HG03139 (cell line): ENCODE measurements at regions not wholly inside any gene's neighbourhood (a gene's known extent, or its start where the extent isn't known, plus 50 kb on each side); places are given as distances from the start of the nearest gene placed in this dataset.
A peak's percentile ranks its signal among the peaks of the same experiment; 100 is the strongest.
"Not testable (repeated sequence)": the region's sequence is repeated elsewhere in the genome, so short reads cannot be mapped to it uniquely, and the experiment has no call there.

ENCODE experiments used
- ATAC-seq: cut with Tn5 transposase; IDR thresholded peaks from one replicate; pipeline ENCODE4 v1.9.1; 2021; ENCODE audit not compliant: unreplicated experiment

- ATAC-seq: peak; percentile 83
Observed at GRCh38 chr14:65959563-65960024, 526.6 kb upstream of the CCDC196 start.

- ATAC-seq: no peak
Observed at GRCh38 chr14:65961004-65961403, 525.2 kb upstream of the CCDC196 start.

- ATAC-seq: no peak
Observed at GRCh38 chr14:65962952-65963351, 523.2 kb upstream of the CCDC196 start.

- ATAC-seq: no peak
Observed at GRCh38 chr14:65964366-65964765, 521.8 kb upstream of the CCDC196 start.

DNA sequence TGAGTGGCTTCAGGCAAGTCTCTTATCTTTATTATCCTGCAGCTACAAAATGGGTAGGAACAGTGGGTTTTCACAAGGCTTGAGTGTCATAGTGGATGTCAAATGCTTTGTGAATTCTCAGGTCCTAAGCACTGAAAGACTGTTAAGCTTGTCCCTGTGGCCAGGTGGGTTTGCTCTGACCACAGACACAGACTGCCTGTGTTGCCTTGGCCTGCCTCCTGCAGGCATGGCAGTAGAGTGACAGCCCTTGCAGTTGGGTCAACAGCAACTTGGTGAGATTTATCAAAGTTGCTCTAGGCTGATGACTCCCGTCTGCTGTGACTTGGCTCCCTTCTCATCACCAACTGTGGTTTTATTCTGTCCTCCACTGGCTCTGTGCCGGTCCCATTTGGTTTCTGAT is 520.0 kb upstream of the CCDC196 start:
- no peak for ATAC-seq

- no peak for ATAC-seq
Observed at GRCh38 chr14:65972346-65972870, 513.8 kb upstream of the CCDC196 start.

GRCh38 chr14:65972891-65973290 is 513.3 kb upstream of the CCDC196 start:
- no peak for ATAC-seq

DNA sequence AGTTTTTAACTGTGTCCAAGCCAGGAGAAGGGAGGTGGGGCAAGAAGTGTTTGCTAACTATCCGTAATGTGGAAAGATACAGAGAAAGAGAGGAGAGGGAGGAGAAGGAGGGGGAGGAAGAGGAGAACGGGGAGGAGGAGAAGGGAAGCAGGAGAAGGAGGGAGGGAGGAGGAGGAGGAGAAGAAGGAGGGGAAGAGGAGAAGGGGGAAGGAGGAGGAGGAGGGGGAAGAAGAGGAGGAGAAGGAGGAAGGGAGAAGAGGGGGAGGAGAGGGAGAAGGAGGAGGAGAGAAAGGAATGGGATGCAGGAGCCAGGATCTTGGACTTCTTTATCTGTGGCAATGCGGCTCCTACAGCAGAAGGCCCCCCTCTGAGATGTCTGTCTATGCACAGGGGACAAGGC is 510.3 kb upstream of the CCDC196 start:
- ATAC-seq: no peak

DNA sequence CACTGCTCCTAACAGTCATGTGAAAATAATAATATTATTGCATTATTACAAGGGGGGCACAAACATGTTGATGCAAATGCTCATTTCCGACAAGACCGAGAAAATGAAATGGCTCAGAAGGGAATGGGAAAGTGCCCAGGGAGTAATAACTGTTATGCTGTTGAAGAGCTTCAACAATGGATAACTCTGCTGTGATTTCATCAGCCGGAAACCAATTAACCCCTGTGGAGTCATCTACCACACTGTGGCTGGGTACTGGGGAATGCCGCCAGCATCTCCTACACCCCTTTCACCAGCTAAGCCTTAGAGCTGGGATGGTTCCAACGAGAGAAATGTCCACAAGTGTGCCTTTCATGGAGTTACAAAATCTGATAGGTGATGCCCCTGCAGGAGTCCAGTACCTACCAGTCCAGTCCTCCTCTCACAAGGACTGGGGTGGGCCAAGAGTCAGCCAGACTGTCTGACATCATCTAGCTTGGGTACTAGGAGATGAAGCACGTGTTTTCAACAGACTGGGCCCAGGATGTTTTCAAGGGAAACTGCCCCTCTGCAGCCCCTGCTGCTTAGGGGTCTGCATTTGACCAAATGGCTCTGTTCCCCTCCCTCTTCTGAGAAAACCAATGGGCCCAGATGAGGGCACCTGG is 509.3 kb upstream of the CCDC196 start:
- ATAC-seq: no peak

DNA sequence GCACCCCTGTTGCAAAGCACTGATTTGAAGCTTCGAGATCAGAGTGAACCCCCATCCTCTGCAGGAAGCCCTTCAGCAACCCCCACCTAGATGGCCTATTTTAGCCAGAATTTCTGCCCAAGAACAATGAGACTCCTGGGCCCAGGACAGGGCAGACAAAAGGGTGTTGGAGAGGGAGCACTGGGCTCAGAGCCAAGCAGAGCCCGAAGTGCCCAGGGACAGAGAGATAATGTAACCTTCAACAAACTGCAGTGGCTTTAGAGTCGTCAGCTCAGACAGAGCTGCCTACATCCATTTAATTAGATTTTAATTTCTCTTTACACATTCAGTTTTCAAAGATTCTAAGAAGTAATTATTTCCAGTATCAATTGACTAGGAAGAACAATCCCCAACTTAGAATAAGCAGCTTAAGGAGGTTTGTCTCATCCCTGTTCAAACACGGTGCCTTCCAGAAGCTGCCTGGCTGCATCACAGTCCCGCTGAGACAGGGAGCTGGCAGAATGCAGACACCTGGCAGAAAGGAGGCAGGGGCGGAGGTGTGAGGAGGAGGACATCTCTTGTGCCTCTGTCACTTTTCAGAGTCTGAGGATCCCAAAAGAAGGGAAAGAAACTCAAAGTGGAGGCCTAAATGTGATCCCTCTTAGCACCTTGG is 504.9 kb upstream of the CCDC196 start:
- no peak for ATAC-seq

- no peak for ATAC-seq
Observed at GRCh38 chr14:65986041-65986440, 500.1 kb upstream of the CCDC196 start.

- no peak for ATAC-seq
Observed at GRCh38 chr14:65989981-65990380, 496.2 kb upstream of the CCDC196 start.

- no peak for ATAC-seq
Observed at GRCh38 chr14:65991104-65991503, 495.1 kb upstream of the CCDC196 start.

GRCh38 chr14:65991935-65992334 is 494.2 kb upstream of the CCDC196 start:
- ATAC-seq: not testable (repeated sequence)

DNA sequence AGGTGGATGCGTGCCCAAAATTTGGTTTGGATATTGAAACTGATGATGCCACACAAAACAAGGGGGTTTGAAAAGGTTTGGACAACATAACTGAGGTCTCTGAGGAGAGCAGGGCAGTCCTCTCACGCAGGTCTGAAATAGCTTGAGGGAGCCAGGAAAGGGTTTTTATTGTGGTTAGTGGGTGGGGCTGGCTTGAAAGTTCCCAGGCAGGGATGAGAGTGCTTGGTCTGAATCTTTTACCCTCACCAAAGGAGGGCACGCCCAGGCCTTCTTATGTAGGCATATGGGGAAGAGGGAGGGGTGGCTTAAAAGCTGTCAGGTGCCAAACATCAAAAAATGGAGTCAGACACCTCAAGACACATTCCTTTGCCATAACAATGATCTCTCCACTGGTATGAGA is 493.1 kb upstream of the CCDC196 start:
- ATAC-seq: no peak

GRCh38 chr14:65993996-65994395 is 492.2 kb upstream of the CCDC196 start:
- no peak for ATAC-seq

DNA sequence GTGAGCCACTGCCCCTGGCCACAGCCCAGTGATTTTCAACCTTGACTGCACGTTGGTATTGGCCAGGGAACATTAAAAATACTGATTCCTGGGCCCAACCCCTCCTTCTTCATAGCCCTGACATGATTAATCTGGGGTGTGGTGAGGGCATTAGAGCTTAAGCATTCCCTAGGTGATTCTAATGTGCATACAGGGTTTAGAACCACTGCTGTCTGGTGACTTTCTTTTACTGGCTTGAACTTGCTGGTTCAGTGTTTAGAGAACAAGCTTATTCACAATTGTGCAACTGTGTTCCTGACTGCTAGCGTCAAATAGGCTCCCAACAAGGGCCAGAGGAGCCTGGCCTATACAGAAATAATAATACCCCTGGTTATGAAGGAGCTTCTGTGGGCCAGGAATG is 488.8 kb upstream of the CCDC196 start:
- ATAC-seq: no peak

DNA sequence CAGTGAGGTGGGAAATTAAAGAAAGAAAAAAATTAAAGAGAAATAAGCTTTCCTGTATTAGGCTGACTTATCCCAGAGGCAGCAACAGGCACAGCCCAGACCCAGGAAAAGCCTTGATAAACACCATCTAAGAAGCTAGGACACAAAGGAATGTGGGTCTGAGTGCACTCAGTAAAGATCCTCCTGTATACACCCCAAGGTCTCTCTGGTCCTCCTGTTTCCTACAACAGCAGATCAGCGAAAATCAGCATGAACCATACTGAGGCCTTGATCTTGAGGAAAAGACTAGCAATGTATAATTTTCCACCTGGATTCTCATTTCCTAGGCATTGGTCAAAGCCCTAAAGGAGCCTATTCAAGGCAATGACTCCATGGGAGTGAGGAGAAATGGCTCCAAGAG is 486.3 kb upstream of the CCDC196 start:
- ATAC-seq: no peak

DNA sequence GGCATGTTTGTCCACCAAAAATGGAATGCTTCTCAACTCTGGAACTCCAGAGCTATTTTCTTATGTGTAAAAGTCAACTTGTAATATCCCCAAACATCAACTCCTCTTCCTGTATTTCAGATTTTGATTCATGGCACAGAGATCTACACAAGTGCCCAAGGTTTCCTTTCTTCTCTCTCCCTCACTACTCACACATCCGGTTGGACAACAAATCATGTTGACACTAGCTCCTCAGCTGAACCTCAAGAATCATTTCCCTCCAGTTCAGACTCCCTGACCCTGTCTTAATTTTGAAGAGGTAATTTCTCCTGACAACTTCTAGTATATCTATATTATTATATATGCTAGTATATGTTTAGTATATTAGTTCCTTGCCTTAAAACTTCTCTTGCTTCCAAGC is 485.4 kb upstream of the CCDC196 start:
- ATAC-seq: no peak

GRCh38 chr14:66001356-66001755 is 484.8 kb upstream of the CCDC196 start:
- no peak for ATAC-seq

DNA sequence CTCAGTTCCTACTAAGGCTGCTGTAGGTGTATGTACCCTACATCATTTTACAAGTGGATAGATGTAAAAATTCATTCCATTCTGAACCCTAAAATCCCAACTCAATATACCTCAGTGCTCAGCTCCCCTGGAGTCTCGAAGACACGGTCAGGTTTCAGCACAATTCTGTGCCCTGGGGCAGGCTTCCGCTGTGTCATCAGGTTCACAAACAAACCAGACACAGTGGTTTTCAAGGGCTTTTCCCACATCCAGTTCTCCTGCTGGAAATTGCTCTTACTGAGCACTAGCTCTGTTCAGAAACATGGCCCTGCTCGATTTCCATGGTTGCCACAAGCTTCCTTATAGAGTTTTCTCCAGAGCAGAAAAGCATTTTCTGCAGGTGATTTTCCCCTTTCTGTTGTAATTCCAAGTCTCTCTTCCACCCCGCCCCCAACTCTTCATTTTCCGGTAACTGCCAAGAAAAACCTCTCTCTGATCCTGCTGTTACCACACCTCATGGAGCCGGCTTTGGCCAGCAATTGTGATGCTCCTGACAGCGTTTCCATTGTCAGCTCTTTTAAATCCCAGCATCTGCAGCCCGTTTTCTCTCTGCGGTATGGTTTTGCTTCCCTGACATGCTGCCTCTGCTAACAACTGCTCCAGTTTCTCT is 483.0 kb upstream of the CCDC196 start:
- ATAC-seq: no peak

- no peak for ATAC-seq
Observed at GRCh38 chr14:66005900-66006434, 480.2 kb upstream of the CCDC196 start.
